ENCODE measurements at regions not wholly inside any gene's neighbourhood (a gene's known extent, or its start where the extent isn't known, plus 50 kb on each side); places are given as distances from the start of the nearest gene placed in this dataset.

DNA sequence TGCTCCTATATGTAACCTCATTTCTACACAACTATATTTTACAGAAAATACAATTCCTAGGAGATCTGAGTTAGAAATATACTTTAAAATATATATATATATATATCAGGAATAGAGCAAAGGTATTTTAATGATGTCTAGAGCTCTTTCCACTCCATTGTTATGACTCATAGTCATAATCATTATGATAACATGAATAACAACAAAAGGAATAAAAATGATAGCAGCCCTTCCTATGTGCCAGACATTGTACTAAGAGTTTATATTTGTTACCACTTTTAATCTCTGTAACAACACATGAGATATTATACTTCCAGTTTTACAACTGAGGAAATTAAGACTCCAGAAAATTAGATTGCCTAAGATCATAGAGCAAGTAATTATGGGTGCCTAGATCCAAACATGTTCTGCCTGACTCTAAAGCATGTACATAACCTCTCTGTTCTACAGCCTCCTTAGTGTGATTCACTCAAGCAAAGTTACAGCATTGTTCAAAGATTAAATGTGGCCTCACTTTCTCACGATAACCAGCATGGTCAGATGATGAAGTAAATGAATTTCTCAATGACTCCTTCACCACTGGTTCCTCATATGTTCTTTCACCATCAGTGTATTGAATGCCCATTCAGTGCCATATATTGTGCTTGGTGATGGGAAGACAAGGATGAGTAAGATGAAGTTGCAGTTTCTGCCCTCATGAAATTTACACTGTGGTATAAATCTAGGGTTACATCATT lies 452.1 kb downstream of the EFNA5 start:
- no peak for TF ChIP-seq NFIC (IDR thresholded peaks at IDR 0.05)
- no peak for TF ChIP-seq EP300 (IDR thresholded peaks at IDR 0.05; ENCODE audit: borderline replicate concordance)
- TF ChIP-seq MAX (IDR thresholded peaks at IDR 0.05), result no peak
- no peak for TF ChIP-seq TAF1 (IDR thresholded peaks at IDR 0.05; ENCODE audit: low read depth)
- no peak for TF ChIP-seq TCF12 (IDR thresholded peaks at IDR 0.05; ENCODE audit: low read depth)
- no peak for TF ChIP-seq TEAD4 (IDR thresholded peaks at IDR 0.05)
- TF ChIP-seq RAD21 (IDR thresholded peaks at IDR 0.05; ENCODE audit: low read depth), result no peak
- no peak for TF ChIP-seq CREB1 (IDR thresholded peaks at IDR 0.05; ENCODE audit: low read depth)
- TF ChIP-seq YY1 (IDR thresholded peaks at IDR 0.05; ENCODE audit: low read depth), result no peak
- no peak for TF ChIP-seq ZBTB7A (IDR thresholded peaks at IDR 0.05; ENCODE audit: low read depth)
- TF ChIP-seq, protein P1, sequence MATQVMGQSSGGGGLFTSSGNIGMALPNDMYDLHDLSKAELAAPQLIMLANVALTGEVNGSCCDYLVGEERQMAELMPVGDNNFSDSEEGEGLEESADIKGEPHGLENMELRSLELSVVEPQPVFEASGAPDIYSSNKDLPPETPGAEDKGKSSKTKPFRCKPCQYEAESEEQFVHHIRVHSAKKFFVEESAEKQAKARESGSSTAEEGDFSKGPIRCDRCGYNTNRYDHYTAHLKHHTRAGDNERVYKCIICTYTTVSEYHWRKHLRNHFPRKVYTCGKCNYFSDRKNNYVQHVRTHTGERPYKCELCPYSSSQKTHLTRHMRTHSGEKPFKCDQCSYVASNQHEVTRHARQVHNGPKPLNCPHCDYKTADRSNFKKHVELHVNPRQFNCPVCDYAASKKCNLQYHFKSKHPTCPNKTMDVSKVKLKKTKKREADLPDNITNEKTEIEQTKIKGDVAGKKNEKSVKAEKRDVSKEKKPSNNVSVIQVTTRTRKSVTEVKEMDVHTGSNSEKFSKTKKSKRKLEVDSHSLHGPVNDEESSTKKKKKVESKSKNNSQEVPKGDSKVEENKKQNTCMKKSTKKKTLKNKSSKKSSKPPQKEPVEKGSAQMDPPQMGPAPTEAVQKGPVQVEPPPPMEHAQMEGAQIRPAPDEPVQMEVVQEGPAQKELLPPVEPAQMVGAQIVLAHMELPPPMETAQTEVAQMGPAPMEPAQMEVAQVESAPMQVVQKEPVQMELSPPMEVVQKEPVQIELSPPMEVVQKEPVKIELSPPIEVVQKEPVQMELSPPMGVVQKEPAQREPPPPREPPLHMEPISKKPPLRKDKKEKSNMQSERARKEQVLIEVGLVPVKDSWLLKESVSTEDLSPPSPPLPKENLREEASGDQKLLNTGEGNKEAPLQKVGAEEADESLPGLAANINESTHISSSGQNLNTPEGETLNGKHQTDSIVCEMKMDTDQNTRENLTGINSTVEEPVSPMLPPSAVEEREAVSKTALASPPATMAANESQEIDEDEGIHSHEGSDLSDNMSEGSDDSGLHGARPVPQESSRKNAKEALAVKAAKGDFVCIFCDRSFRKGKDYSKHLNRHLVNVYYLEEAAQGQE (IDR thresholded peaks at IDR 0.05; ENCODE audit: low read depth), result no peak
- no peak for TF ChIP-seq FOXM1 (IDR thresholded peaks at IDR 0.05; ENCODE audit: borderline replicate concordance, low read depth)
- no peak for TF ChIP-seq EGR1 (IDR thresholded peaks at IDR 0.05)
